ENCODE measurements at regions not wholly inside any gene's neighbourhood (a gene's known extent, or its start where the extent isn't known, plus 50 kb on each side); places are given as distances from the start of the nearest gene placed in this dataset.

- TF ChIP-seq POLR2AphosphoS5 (IDR thresholded peaks at IDR 0.05) (no peak), CTCF (IDR thresholded peaks at IDR 0.05) (no peak), EP300 (IDR thresholded peaks at IDR 0.05; ENCODE audit: low read depth) (no peak)
Observed at GRCh38 chr15:81814882-81815455, 230.8 kb downstream of the MEX3B start.

Data from transverse colon (tissue), 4 donors.